CD1c-positive myeloid dendritic cell (primary cell): ENCODE measurements at regions not wholly inside any gene's neighbourhood (a gene's known extent, or its start where the extent isn't known, plus 50 kb on each side); places are given as distances from the start of the nearest gene placed in this dataset.
"Not testable (repeated sequence)": the region's sequence is repeated elsewhere in the genome, so short reads cannot be mapped to it uniquely, and the experiment has no call there.

ENCODE experiments used
- DNase-seq: peaks from one replicate; pipeline ENCODE4 v3.0.0-alpha.2; 2016; ENCODE audit errors: extremely low spot score

GRCh38 chr12:66775871-66776270, 97.0 kb upstream of the GRIP1 start:
- no peak for DNase-seq

GRCh38 chr12:66776974-66777373, 98.1 kb upstream of the GRIP1 start:
- no peak for DNase-seq

- no peak for DNase-seq
Observed at GRCh38 chr12:66779466-66779865, 100.6 kb upstream of the GRIP1 start.

GRCh38 chr12:66786531-66787308, 107.8 kb upstream of the GRIP1 start:
- DNase-seq = no peak

GRCh38 chr12:66799551-66799950, 120.7 kb upstream of the GRIP1 start:
- no peak for DNase-seq

- no peak for DNase-seq
Observed at GRCh38 chr12:66800046-66800445, 121.2 kb upstream of the GRIP1 start.

GRCh38 chr12:66803930-66804329, 125.1 kb upstream of the GRIP1 start:
- no peak for DNase-seq

GRCh38 chr12:66804563-66804974, 125.7 kb upstream of the GRIP1 start:
- no peak for DNase-seq

- no peak for DNase-seq
Observed at GRCh38 chr12:66808606-66809005, 129.7 kb upstream of the GRIP1 start.

- DNase-seq = no peak
Observed at GRCh38 chr12:66813137-66813892, 134.4 kb upstream of the GRIP1 start.

GRCh38 chr12:66819587-66819986, 140.7 kb upstream of the GRIP1 start:
- DNase-seq = no peak

- no peak for DNase-seq
Observed at GRCh38 chr12:66822961-66823360, 144.1 kb upstream of the GRIP1 start.

- no peak for DNase-seq
Observed at GRCh38 chr12:66823857-66824570, 145.1 kb upstream of the GRIP1 start.

- not testable (repeated sequence) for DNase-seq
Observed at GRCh38 chr12:66825921-66826320, 147.0 kb upstream of the GRIP1 start.

- no peak for DNase-seq
Observed at GRCh38 chr12:66829660-66830325, 150.9 kb upstream of the GRIP1 start.

- no peak for DNase-seq
Observed at GRCh38 chr12:66831495-66831894, 152.6 kb upstream of the GRIP1 start.

- DNase-seq = no peak
Observed at GRCh38 chr12:66832997-66833396, 154.1 kb upstream of the GRIP1 start.

- DNase-seq = no peak
Observed at GRCh38 chr12:66836623-66837310, 157.9 kb upstream of the GRIP1 start.

- DNase-seq = no peak
Observed at GRCh38 chr12:66837311-66837627, 158.4 kb upstream of the GRIP1 start.

GRCh38 chr12:66838366-66838765, 159.5 kb upstream of the GRIP1 start:
- no peak for DNase-seq

GRCh38 chr12:66848967-66849366, 170.1 kb upstream of the GRIP1 start:
- DNase-seq = no peak

- peak; percentile 8 for DNase-seq
Observed at GRCh38 chr12:66851134-66851533, 172.3 kb upstream of the GRIP1 start.
